ENCODE measurements at regions not wholly inside any gene's neighbourhood (a gene's known extent, or its start where the extent isn't known, plus 50 kb on each side); places are given as distances from the start of the nearest gene placed in this dataset.

GRCh38 chr5:3432135-3432534 is 163.5 kb upstream of the IRX1 start:
- H3K4me2 ChIP-seq, result no peak overlapping the region
- ChIA-PET CTCF (no interaction called here), POLR2A (no interaction called here)
- H3K27ac ChIP-seq, result no peak overlapping the region
- no peaks in the 10 kb centered on the region for H3K9me3 ChIP-seq
- no peak overlapping the region for H3K4me3 ChIP-seq
- no peaks in the 10 kb centered on the region for H3K4me1 ChIP-seq
- no peak for DNase-seq (ENCODE audit: low read depth in 1 of 2, low spot score in 1 of 2)
- 3% methylated on average over 4 of the region's 4 CpGs for WGBS (ENCODE audit: missing lambda C conversion rate)
- no peak for TF ChIP-seq POLR2AphosphoS2 (conservative IDR thresholded peaks at IDR 0.05; ENCODE audit: low read length)
- TF ChIP-seq GATA3 (IDR thresholded peaks at IDR 0.05; ENCODE audit: borderline replicate concordance), result no peak
- TF ChIP-seq REST (IDR thresholded peaks at IDR 0.05), result no peak
- TF ChIP-seq ZC3H11A (IDR thresholded peaks at IDR 0.05), result no peak
- no peak for TF ChIP-seq FOSL2 (IDR thresholded peaks at IDR 0.05)
- TF ChIP-seq FOSL2 (CRISPR knock-in tag; IDR thresholded peaks at IDR 0.05), result no peak
- TF ChIP-seq RARB (CRISPR knock-in tag; IDR thresholded peaks at IDR 0.05), result no peak
- TF ChIP-seq POLR2A (IDR thresholded peaks at IDR 0.05; ENCODE audit: low read length), result no peak
- TF ChIP-seq EP300 (IDR thresholded peaks at IDR 0.05), result no peak
- TF ChIP-seq USF2 (IDR thresholded peaks at IDR 0.05), result no peak
- no peak for TF ChIP-seq HEYL (CRISPR knock-in tag; IDR thresholded peaks at IDR 0.05)
- no peak for TF ChIP-seq EHF (CRISPR knock-in tag; IDR thresholded peaks at IDR 0.05)
- TF ChIP-seq RCOR1 (IDR thresholded peaks at IDR 0.05; ENCODE audit: low read depth, low read length), result no peak
- TF ChIP-seq SREBF2 (IDR thresholded peaks at IDR 0.05), result no peak
- no peak for TF ChIP-seq JUN (IDR thresholded peaks at IDR 0.05)
- no peak for TF ChIP-seq HOXB5 (CRISPR knock-in tag; IDR thresholded peaks at IDR 0.05)
- no peak for TF ChIP-seq MAFK (IDR thresholded peaks at IDR 0.05; ENCODE audit: partially characterized antibody)
- TF ChIP-seq CHD4 (IDR thresholded peaks at IDR 0.05; ENCODE audit: borderline replicate concordance), result no peak
- TF ChIP-seq MYC (IDR thresholded peaks at IDR 0.05; ENCODE audit: borderline replicate concordance, low read length), result no peak
- no peak for FAIRE-seq
- no peak for ATAC-seq

DNA sequence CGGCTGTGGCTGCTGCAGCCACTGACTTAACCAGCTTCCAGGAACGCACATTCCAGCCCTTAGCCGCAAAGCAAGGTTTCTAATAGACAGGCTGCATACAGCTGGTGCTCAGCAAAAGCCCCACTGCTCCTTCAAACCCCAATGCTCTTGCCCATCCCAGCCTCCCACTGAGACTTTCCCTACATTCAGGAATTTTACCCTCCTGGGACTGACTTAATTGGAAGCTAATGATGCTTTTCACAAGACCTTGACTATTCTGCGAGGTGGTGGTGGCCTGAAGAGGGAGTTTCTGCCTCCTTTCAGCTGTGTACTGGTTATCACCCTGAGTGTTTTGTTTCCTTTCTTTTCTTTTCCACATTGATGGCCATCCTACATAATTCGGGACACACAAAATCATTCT is 164.9 kb upstream of the IRX1 start:
- Histone ChIP-seq H3K4me1 (no peaks in the 10 kb centered on the region), H3K4me3 (no peak overlapping the region), H3K4me2 (no peak overlapping the region), H3K9me3 (no peaks in the 10 kb centered on the region), H3K27ac (no peak overlapping the region)
- no peak for FAIRE-seq
- no peak for TF ChIP-seq EHMT2 (IDR thresholded peaks at IDR 0.05; ENCODE audit: low read depth)
- no peak for TF ChIP-seq NFE2L2 (conservative IDR thresholded peaks at IDR 0.05; ENCODE audit: low read length)
- TF ChIP-seq TFCP2L1 (CRISPR knock-in tag; IDR thresholded peaks at IDR 0.05), result no peak
- TF ChIP-seq KDM1A (IDR thresholded peaks at IDR 0.05; ENCODE audit: low read depth), result no peak
- no peak for TF ChIP-seq RAD21 (conservative IDR thresholded peaks at IDR 0.05 in 1 of 2, IDR thresholded peaks at IDR 0.05 in 1 of 2)
- no peak for TF ChIP-seq HOXB5 (CRISPR knock-in tag; IDR thresholded peaks at IDR 0.05)
- TF ChIP-seq JUNB (IDR thresholded peaks at IDR 0.05), result no peak
- TF ChIP-seq MYC (IDR thresholded peaks at IDR 0.05; ENCODE audit: borderline replicate concordance, low read length), result no peak
- no peak for TF ChIP-seq CHD4 (IDR thresholded peaks at IDR 0.05; ENCODE audit: borderline replicate concordance)
- no peak for TF ChIP-seq ATOH8 (CRISPR knock-in tag; IDR thresholded peaks at IDR 0.05; ENCODE audit: low read depth)
- no peak for TF ChIP-seq TP53 (CRISPR knock-in tag; IDR thresholded peaks at IDR 0.05)
- no peak for TF ChIP-seq SMC3 (IDR thresholded peaks at IDR 0.05)
- TF ChIP-seq REST (IDR thresholded peaks at IDR 0.05), result no peak
- no peak for TF ChIP-seq HOXA7 (CRISPR knock-in tag; IDR thresholded peaks at IDR 0.05)
- no peak for TF ChIP-seq CBX8 (IDR thresholded peaks at IDR 0.05)
- no peak for TF ChIP-seq ZSCAN20 (CRISPR knock-in tag; IDR thresholded peaks at IDR 0.05)
- WGBS (ENCODE audit: missing lambda C conversion rate), result 7% methylated on average over 5 of the region's 5 CpGs
- POLR2A ChIA-PET, result no interaction called here
- DNase-seq (ENCODE audit: low read depth in 1 of 2, low spot score in 1 of 2), result no peak
- CTCF ChIA-PET, result no interaction called here
- ATAC-seq, result no peak

Data from A549 (cell line).